NCI-H748 (cell line): ENCODE measurements at regions not wholly inside any gene's neighbourhood (a gene's known extent, or its start where the extent isn't known, plus 50 kb on each side); places are given as distances from the start of the nearest gene placed in this dataset.

Experiments used
- DNase-seq: peaks from one replicate; lab custom pipeline; 2025; ENCODE audit not compliant: unreplicated experiment; lab: John Stamatoyannopoulos, UW

DNA sequence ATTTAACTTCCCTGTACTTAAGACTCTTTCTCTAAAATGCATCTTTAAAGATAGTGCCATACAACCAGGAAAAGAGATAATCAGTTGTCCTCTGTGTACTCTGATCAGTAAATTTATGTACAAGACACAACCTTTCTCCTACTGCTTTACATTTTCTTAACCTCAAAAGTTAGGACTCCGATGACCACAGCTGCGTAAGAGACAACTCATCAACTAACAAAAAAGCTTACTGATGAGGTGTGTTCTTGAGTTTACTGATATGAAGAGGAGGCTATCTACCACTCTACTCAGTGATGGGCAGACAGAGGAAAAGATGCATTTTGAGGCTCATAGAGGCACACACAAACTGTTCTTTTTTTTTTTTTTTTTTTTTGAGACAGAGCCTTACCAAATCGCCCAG lies 71.4 kb upstream of the HIF1A start:
- no peak for DNase-seq

DNA sequence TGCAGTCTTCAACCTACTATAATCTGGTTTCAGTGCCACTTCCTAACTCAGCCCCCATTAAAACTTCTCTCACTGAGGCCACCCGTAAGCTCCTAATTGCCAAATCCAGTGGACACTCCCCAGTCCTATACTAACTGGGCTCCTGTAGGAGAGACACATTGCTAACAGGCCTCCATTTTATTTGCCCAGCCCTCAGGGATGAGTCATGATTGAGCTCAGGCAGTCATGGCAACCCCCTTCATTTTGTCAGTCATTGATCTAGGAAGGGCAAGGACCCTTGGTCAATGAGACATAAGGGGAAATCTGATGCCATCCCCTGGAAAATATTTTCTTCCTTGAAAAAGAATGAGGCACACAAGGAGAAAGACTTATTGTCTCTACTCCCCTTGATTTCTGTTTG lies 70.1 kb upstream of the HIF1A start:
- no peak for DNase-seq

DNA sequence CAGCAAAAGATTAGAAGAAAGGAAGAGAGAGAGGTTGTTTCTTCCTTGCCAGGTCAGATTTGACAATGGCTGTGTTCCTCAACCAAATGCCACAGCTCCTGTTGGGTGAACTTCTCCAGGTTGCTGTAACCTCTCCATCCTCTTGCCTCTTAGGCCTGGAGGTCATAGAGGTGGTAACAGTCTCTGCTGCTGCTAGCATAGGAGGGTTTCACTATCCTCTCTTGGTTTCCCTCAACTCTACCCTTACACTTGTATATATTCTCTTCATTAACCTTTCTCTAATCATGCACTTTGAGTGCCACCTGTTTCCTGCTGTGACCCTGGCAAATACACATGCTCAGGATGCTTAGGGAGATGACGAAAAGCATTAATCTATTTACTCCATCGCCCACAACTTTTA lies 67.7 kb upstream of the HIF1A start:
- no peak for DNase-seq

GRCh38 chr14:61628016-61628725 lies 67.1 kb upstream of the HIF1A start:
- no peak for DNase-seq

GRCh38 chr14:61630399-61631044 lies 64.8 kb upstream of the HIF1A start:
- DNase-seq: peak; percentile 43

DNA sequence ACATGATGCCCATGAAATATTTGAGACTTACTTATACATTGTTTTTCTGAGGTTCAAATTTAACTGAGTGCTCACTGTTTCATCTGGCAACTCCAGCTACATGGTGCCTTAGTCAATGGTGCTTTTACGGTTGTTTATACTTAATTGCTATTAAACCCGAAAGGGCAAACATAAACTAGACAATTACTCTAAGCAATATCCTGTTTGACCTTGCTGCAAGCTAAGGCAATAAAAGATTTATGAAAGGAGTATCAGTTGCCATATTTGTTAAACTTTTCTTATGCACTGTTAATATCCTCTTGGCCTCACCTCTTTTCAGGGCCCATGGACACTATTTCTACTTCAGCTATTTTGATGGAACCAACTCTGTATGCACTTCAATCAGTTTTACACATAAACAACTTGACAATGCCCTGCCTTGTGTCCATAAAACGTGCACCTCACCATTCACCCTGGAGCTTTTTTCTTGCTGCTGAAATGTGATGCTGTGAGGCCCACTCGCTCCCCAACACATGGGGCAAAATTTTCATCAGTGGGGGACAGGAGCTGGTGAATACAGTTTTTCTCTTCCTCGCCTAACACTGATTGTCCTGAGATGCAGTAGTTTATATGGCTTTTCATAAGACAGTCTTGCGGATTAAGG lies 64.1 kb upstream of the HIF1A start:
- peak; percentile 88 for DNase-seq

GRCh38 chr14:61632401-61632800 lies 62.9 kb upstream of the HIF1A start:
- DNase-seq: no peak

- DNase-seq: no peak
These were observed 62.5 kb upstream of the HIF1A start for GRCh38 chr14:61632807-61633206.

GRCh38 chr14:61636291-61636690 lies 59.0 kb upstream of the HIF1A start:
- no peak for DNase-seq

- no peak for DNase-seq
These were observed 58.5 kb upstream of the HIF1A start for GRCh38 chr14:61636779-61637178.

DNA sequence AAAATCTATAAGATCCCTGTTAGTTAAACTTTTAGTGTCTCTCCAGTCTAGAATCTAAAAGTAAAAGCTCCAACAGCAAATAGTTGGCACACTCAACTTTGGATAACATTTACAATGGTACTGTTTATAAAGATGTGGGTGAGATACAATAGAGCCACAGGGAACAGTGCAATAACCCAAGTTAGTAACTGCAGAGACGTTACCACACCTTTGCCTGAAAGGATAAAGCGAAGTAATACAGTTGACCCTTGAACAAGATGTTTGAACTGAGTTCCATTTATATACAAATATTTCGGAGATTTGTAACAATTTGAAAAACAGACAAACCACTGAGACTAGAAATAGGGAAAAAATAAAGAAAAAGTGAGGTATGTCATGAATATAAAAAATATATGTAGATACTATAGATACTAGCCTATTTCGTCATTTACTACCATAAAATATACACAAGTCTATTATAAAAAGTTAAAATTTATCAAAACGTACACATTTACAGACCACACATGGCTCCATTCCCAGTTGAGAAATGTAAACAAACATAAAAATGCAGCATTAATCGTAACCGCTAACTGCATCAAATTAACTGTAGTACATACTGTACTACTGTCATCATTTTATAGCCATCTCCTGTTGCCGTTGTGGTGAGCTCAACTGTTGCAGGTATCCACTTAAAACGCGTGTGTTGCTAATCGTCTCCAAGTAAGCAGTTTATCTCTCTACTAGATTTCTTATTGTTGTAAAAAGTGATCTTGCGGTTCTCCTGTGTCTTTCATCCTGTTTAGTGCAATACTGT lies 56.5 kb upstream of the HIF1A start:
- DNase-seq: peak; percentile 24

- DNase-seq: no peak
These were observed 54.9 kb upstream of the HIF1A start for GRCh38 chr14:61640158-61641136.

DNA sequence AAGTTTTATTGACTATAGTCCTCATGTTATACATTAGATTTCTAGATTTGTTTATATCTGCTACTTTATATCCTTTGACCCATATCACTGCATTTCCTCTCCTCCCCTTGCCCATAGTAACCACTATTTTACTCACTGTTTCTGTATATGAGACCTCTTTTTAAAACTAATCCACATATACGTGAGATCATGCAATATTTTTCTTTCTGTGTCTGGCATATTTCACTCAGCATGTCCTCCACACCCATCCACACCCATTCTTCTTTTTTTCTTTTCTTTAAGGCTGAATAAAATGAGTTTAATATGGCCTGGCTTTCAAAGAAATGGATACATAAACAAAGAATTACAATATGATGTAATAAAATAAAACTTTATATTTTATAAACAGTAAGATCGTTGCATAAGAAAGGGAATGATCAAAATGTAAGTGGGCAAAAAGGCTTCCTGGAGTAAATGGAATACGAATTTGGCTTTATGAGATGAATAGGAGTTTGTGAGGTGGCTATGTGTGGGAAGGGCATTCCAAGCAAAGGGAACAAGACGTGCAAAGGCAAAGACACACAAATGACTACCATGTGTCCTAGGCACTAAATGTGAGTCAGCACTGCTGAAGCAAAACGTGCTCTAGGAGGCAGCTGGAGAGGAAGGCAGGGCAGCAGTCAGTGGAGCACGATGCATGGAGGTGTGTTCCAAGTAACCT lies 53.2 kb upstream of the HIF1A start:
- no peak for DNase-seq

DNA sequence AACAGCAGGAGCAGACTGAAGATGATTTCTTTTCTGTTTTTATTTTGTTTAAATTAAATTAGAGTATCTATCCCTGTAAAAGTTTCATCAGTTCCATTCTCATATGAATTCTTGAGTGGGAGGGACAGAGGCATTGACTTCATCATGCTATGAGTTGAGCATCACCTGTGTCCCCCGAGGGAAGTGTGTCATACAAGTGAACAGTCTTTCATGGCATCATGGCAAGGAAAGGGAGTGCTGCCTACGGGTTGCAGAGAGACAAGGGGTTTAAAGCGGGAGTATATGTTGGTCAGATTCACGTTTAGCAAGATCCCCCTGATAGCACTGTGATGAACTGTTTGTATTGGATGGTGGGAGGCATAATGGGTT lies 52.7 kb upstream of the HIF1A start:
- no peak for DNase-seq

- no peak for DNase-seq
These were observed 51.8 kb upstream of the HIF1A start for GRCh38 chr14:61643555-61643954.

DNA sequence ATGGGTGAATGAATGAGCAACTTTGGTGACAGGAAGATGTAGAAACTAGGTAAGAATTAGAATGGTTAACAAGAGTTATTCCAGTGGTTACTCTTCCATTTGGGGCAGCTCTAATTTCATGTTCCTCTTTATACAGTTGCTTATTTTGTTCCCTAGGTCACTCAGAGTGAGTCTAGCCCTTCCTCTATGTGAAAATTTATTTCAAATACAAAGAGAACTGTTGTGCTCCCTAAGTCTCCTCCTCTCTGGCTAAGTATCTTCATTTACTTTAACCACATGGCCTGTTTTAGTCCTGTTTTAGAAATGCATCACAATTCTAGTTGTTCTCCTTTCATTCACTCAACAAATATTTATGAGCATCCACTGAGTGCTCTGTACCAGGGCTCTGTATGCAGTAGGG lies 51.1 kb upstream of the HIF1A start:
- DNase-seq: no peak

DNA sequence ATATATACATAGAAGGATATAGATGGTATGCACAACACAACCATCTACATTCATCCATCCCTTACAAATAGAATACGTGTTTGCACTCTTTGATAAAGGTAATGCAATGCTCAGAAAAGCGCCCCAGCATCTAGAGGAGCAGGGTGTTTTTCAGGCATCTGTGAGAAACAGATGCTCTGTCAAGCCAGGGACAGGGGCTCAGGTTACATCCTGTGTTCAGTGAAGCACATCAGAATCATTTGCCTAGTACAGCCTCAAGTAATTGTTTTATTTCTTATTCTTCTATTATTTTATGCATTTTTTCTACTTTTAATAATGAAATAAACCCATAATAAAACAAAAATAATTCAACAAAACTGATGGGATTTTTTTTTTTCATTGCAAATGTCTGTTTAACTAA lies 50.5 kb upstream of the HIF1A start:
- DNase-seq: peak; percentile 83

DNA sequence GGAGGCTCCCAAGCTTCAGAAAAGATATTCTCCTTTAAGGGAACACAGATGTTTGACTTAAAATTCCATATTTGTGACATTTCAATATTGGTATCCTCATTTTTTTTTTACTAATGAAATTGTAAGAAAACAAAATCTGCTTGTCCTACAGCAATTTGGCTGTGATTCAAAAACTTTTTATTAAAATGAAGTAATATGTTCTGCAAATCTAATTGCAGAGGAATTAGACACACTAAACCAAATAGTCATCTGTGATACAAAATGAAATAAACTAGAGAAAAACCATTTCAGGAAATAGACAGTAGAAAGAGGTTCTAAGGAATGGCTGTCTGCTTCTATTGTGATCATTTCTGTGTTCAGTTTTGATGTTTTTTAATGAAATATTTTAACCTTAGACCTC lies 50.1 kb upstream of the HIF1A start:
- no peak for DNase-seq
